H1 (cell line): ENCODE measurements at regions not wholly inside any gene's neighbourhood (a gene's known extent, or its start where the extent isn't known, plus 50 kb on each side); places are given as distances from the start of the nearest gene placed in this dataset.

ENCODE experiments used
- CTCF ChIA-PET: fragments of 300-600 bp; sonication (Branson Sonifier 250); formaldehyde crosslinking; loops from one replicate; lab custom pipeline; 2021; ENCODE audit not compliant: partially characterized antibody; lab: Charles Lee
- POLR2A ChIA-PET: fragments of 300-600 bp; sonication (Branson Sonifier 250); formaldehyde crosslinking; loops from one replicate; lab custom pipeline; 2021; ENCODE audit warnings: inconsistent platforms; ENCODE audit not compliant: partially characterized antibody; lab: Charles Lee
- DNase-seq, 2 experiments: peaks; one replicate each; pipeline versions ENCODE4 v3.0.0 to v3.0.0-alpha.2; 2010 to 2022; ENCODE audit warnings: low spot score in 2 of 2, low read depth in 1 of 2, mixed read lengths in 1 of 2
- FAIRE-seq: peaks from 2 replicates; lab custom pipeline; 2011; peaks lifted over from hg19 to GRCh38; lab: Jason Lieb, UNC
- H2AFZ ChIP-seq: 2 replicates; pipeline ENCODE4 v1.8.1; 2012; ENCODE audit warnings: low read length, inconsistent platforms
- H2AK5ac ChIP-seq: 2 replicates; pipeline ENCODE4 v1.6.1; 2013; ENCODE audit warnings: low read depth, low read length
- H2BK120ac ChIP-seq: replicated peaks from 2 replicates; pipeline ENCODE3; 2013; ENCODE audit warnings: low read depth, low read length, inconsistent platforms
- H2BK12ac ChIP-seq: 2 replicates; pipeline ENCODE4 v1.6.1; 2013; ENCODE audit warnings: low read depth, low read length
- H2BK15ac ChIP-seq: 2 replicates; pipeline ENCODE4 v1.6.1; 2013; ENCODE audit warnings: low read length
- H2BK20ac ChIP-seq: 2 replicates; pipeline ENCODE4 v1.6.1; 2013; ENCODE audit warnings: low read length
- H2BK5ac ChIP-seq: 2 replicates; pipeline ENCODE4 v1.6.1; 2013; ENCODE audit warnings: low read depth, low read length
- H3K14ac ChIP-seq: 2 replicates; pipeline ENCODE4 v1.6.1; 2013; ENCODE audit warnings: inconsistent platforms; ENCODE audit not compliant: insufficient read length
- H3K18ac ChIP-seq: 2 replicates; pipeline ENCODE4 v1.6.1; 2013; ENCODE audit warnings: low read length; ENCODE audit errors: extremely low read depth
- H3K23ac ChIP-seq: 2 replicates; pipeline ENCODE4 v1.6.1; 2013; ENCODE audit warnings: inconsistent platforms; ENCODE audit not compliant: insufficient read length
- H3K23me2 ChIP-seq: 2 replicates; pipeline ENCODE4 v1.6.1; 2013; ENCODE audit warnings: low read depth, low read length
- H3K27ac ChIP-seq: 2 replicates; pipeline ENCODE4 v1.6.1; 2011; ENCODE audit warnings: low read depth, low read length, inconsistent platforms
- H3K27me3 ChIP-seq, 4 experiments: replicated peaks in 1 of 4; 1 replicate in 1 of 4; 2 replicates in 3 of 4; pipeline versions ENCODE4 v1.6.1 to v1.8.1; 2011 to 2013; ENCODE audit warnings: low read length in 3 of 4, mild to moderate bottlenecking in 3 of 4, inconsistent platforms in 2 of 4, mixed read lengths in 2 of 4, moderate library complexity in 1 of 4; ENCODE audit not compliant: control insufficient read depth in 3 of 4, insufficient read depth in 3 of 4; ENCODE audit errors: extremely low read depth in 1 of 4
- H3K36me3 ChIP-seq, 4 experiments: 2 replicates each; pipeline versions ENCODE4 v1.6.1 to v1.8.1; 2011 to 2013; ENCODE audit warnings: mild to moderate bottlenecking in 4 of 4, low read length in 3 of 4, moderate library complexity in 2 of 4, control low read depth in 1 of 4, inconsistent platforms in 1 of 4; ENCODE audit not compliant: insufficient read depth in 4 of 4, control insufficient read depth in 2 of 4
- H3K4ac ChIP-seq: replicated peaks from 2 replicates; pipeline ENCODE3; 2013; ENCODE audit warnings: low read length, low read depth, mixed read lengths, inconsistent platforms; ENCODE audit not compliant: insufficient read length
- H3K4me1 ChIP-seq, 4 experiments: replicated peaks in 1 of 4; 1 replicate in 1 of 4; 2 replicates in 3 of 4; pipeline versions ENCODE4 v1.6.1 to v1.8.1; 2011 to 2013; ENCODE audit warnings: low read length in 3 of 4, inconsistent platforms in 2 of 4, mixed read lengths in 1 of 4; ENCODE audit not compliant: insufficient read depth in 4 of 4, control insufficient read depth in 3 of 4
- H3K4me2 ChIP-seq, 2 experiments: 2 replicates each; pipeline versions ENCODE4 v1.6.1 to v1.8.1; 2011 to 2013; ENCODE audit warnings: low read depth in 2 of 2, low read length in 2 of 2, control low read depth in 1 of 2, inconsistent platforms in 1 of 2, mild to moderate bottlenecking in 1 of 2; ENCODE audit not compliant: insufficient read depth in 1 of 2
- H3K4me3 ChIP-seq, 4 experiments: fragments of 200-600, 300-600 bp in 1 of 4; sonication (generic), shearing (Covaris generic), sonication (Bioruptor Twin) in 1 of 4; 2 replicates each; pipeline versions ENCODE4 v1.5.1 to v1.8.1; 2011 to 2016; ENCODE audit warnings: low read length in 4 of 4, low read depth in 3 of 4, control low read depth in 2 of 4, inconsistent platforms in 2 of 4, mild to moderate bottlenecking in 2 of 4, mixed read lengths in 1 of 4, moderate library complexity in 1 of 4; ENCODE audit not compliant: insufficient read depth in 2 of 4; ENCODE audit errors: extremely low read depth in 1 of 4
- H3K56ac ChIP-seq: replicated peaks from 2 replicates; pipeline ENCODE3; 2013; ENCODE audit warnings: low read depth, mild to moderate bottlenecking, mixed read lengths, low read length, inconsistent platforms; ENCODE audit not compliant: insufficient read length
- H3K79me1 ChIP-seq: 2 replicates; pipeline ENCODE4 v1.6.1; 2013; ENCODE audit warnings: low read depth, low read length, control low read depth
- H3K79me2 ChIP-seq, 2 experiments: 2 replicates each; pipeline versions ENCODE4 v1.6.1 to v1.8.1; 2012 to 2013; ENCODE audit warnings: low read length in 2 of 2, mild to moderate bottlenecking in 2 of 2, inconsistent platforms in 1 of 2; ENCODE audit not compliant: insufficient read depth in 2 of 2, control insufficient read depth in 1 of 2
- H3K9ac ChIP-seq, 4 experiments: replicated peaks in 1 of 4; 1 replicate in 1 of 4; 2 replicates in 3 of 4; pipeline versions ENCODE4 v1.6.1 to v1.8.1; 2011 to 2013; ENCODE audit warnings: low read depth in 3 of 4, low read length in 3 of 4, control low read depth in 2 of 4, mild to moderate bottlenecking in 2 of 4, moderate library complexity in 2 of 4, inconsistent platforms in 1 of 4; ENCODE audit errors: extremely low read depth in 1 of 4
- H3K9me3 ChIP-seq, 2 experiments: 2 replicates each; pipeline versions ENCODE4 v1.6.1 to v1.8.1; 2012 to 2013; ENCODE audit warnings: mild to moderate bottlenecking in 2 of 2, moderate library complexity in 2 of 2, control low read depth in 1 of 2, inconsistent platforms in 1 of 2, low read depth in 1 of 2, low read length in 1 of 2, mixed read lengths in 1 of 2; ENCODE audit not compliant: insufficient read depth in 2 of 2
- H4K20me1 ChIP-seq, 2 experiments: replicated peaks in 1 of 2; 2 replicates each; pipeline versions ENCODE3 to v1.8.1; 2011 to 2013; ENCODE audit warnings: inconsistent platforms in 2 of 2, low read length in 2 of 2, mild to moderate bottlenecking in 1 of 2; ENCODE audit not compliant: insufficient read depth in 2 of 2, control insufficient read depth in 1 of 2
- H4K5ac ChIP-seq: 2 replicates; pipeline ENCODE4 v1.6.1; 2013; ENCODE audit warnings: low read length, low read depth, mixed read lengths, inconsistent platforms; ENCODE audit not compliant: insufficient read length
- H4K8ac ChIP-seq: 2 replicates; pipeline ENCODE4 v1.8.0; 2013; ENCODE audit warnings: mild to moderate bottlenecking, moderate library complexity, low read length, inconsistent platforms; ENCODE audit not compliant: insufficient read depth; ENCODE audit errors: extremely low read depth
- H4K91ac ChIP-seq: replicated peaks from 2 replicates; pipeline ENCODE3; 2013; ENCODE audit warnings: low read length, mixed read lengths, inconsistent platforms; ENCODE audit not compliant: insufficient read length
- ATF3 ChIP-seq: IDR thresholded peaks from 2 replicates; pipeline ENCODE4 v1.6.1; 2011; ENCODE audit warnings: low read depth, mild to moderate bottlenecking, low read length; ENCODE audit not compliant: insufficient read depth
- BCL11A ChIP-seq, 2 experiments: IDR thresholded peaks; one replicate each; pipeline ENCODE4 v1.6.1; 2011; ENCODE audit warnings: low read depth in 2 of 2, low read length in 2 of 2, mild to moderate bottlenecking in 2 of 2
- EGR1 ChIP-seq: IDR thresholded peaks from 2 replicates; pipeline ENCODE4 v1.6.1; 2011; ENCODE audit warnings: low read depth, low read length, borderline replicate concordance
- EP300 ChIP-seq, 2 experiments: IDR thresholded peaks; 1 replicate in 1 of 2; 2 replicates in 1 of 2; pipeline ENCODE4 v1.6.1; 2011 to 2012; ENCODE audit warnings: low read depth in 2 of 2, low read length in 2 of 2, mild to moderate bottlenecking in 2 of 2, borderline replicate concordance in 1 of 2, inconsistent platforms in 1 of 2, moderate library complexity in 1 of 2
- EZH2 ChIP-seq: fragments of 200-600 bp; sonication (generic); IDR thresholded peaks from 2 replicates; pipeline ENCODE4 v1.7.1; 2012; ENCODE audit warnings: low read depth, mild to moderate bottlenecking, moderate library complexity, low read length, inconsistent platforms; ENCODE audit not compliant: severe bottlenecking
- FOSL1 ChIP-seq: IDR thresholded peaks from 2 replicates; pipeline ENCODE4 v1.6.1; 2011; ENCODE audit warnings: mild to moderate bottlenecking, low read depth, low read length, moderate library complexity; ENCODE audit not compliant: insufficient read depth
- GTF2F1 ChIP-seq: IDR thresholded peaks from 2 replicates; pipeline ENCODE4 v1.6.1; 2012; ENCODE audit warnings: low read depth, low read length, improper control_type of control experiment, borderline replicate concordance
- KDM4A ChIP-seq: IDR thresholded peaks from one replicate; pipeline ENCODE4 v1.7.1; 2012; ENCODE audit warnings: low read depth, mild to moderate bottlenecking, moderate library complexity, low read length, inconsistent platforms; ENCODE audit not compliant: severe bottlenecking
- POU5F1 ChIP-seq: IDR thresholded peaks from 2 replicates; pipeline ENCODE4 v1.6.1; 2011; ENCODE audit warnings: low read depth, mild to moderate bottlenecking, low read length, moderate library complexity
- RAD21 ChIP-seq, 2 experiments: IDR thresholded peaks in 1 of 2; conservative IDR thresholded peaks in 1 of 2; 2 replicates each; pipeline ENCODE4 v1.6.1; 2011; ENCODE audit warnings: low read depth in 2 of 2, low read length in 2 of 2, improper control_type of control experiment in 1 of 2, inconsistent platforms in 1 of 2, mild to moderate bottlenecking in 1 of 2, moderate library complexity in 1 of 2
- RXRA ChIP-seq: IDR thresholded peaks from 2 replicates; pipeline ENCODE4 v1.6.1; 2011; ENCODE audit warnings: low read depth, mild to moderate bottlenecking, low read length, moderate library complexity; ENCODE audit not compliant: insufficient read depth
- SAP30 ChIP-seq: fragments of 300-600 bp; sonication (generic); IDR thresholded peaks from 2 replicates; pipeline ENCODE4 v1.7.1; 2012; ENCODE audit warnings: low read length, moderate library complexity, mild to moderate bottlenecking, inconsistent platforms; ENCODE audit not compliant: insufficient read depth, insufficient replicate concordance
- TAF1 ChIP-seq: IDR thresholded peaks from 2 replicates; pipeline ENCODE4 v1.6.1; 2011; ENCODE audit warnings: mild to moderate bottlenecking, low read depth, low read length
- TCF12 ChIP-seq: IDR thresholded peaks from 2 replicates; pipeline ENCODE4 v1.6.1; 2011; ENCODE audit warnings: low read depth, mild to moderate bottlenecking, low read length
- WGBS, 2 experiments: shearing (Covaris generic) in 1 of 2; methylation state at CpG; one replicate each; pipeline versions ENCODE4 v1.1.6 to v1.1.7; 2013 to 2015; ENCODE audit warnings: low lambda C conversion rate in 2 of 2, mixed read lengths in 2 of 2, inconsistent platforms in 1 of 2, low coverage in 1 of 2, missing lambda C conversion rate in 1 of 2; ENCODE audit not compliant: insufficient replicate concordance in 2 of 2, insufficient coverage in 1 of 2, insufficient read length in 1 of 2; ENCODE audit errors: extremely low coverage in 1 of 2, missing lambda C conversion rate in 1 of 2; 5-methylcytosine and 5-hydroxymethylcytosine counted together

GRCh38 chr16:46404028-46404427, 217.2 kb downstream of the SHCBP1 start:
- H3K56ac ChIP-seq = no peak overlapping the region
- no peak overlapping the region for H3K14ac ChIP-seq
- no peak overlapping the region for H4K5ac ChIP-seq
- CTCF ChIA-PET = no interaction called here
- no peak overlapping the region for H4K8ac ChIP-seq
- TF ChIP-seq RXRA = no peak
- TF ChIP-seq EP300 (IDR thresholded peaks at IDR 0.05; ENCODE audit: borderline replicate concordance in 1 of 2, low read depth in 2 of 2, low read length in 2 of 2) = no peak
- TF ChIP-seq KDM4A = no peak
- TF ChIP-seq POU5F1 = no peak
- TF ChIP-seq EGR1 = no peak
- no peak for TF ChIP-seq TAF1
- no peak for TF ChIP-seq EZH2
- TF ChIP-seq ATF3 = no peak
- no peak for TF ChIP-seq RAD21 (IDR thresholded peaks at IDR 0.05 in 1 of 2, conservative IDR thresholded peaks at IDR 0.05 in 1 of 2; ENCODE audit: low read depth in 2 of 2, low read length in 2 of 2)
- TF ChIP-seq FOSL1 = no peak
- no peak for TF ChIP-seq BCL11A (IDR thresholded peaks at IDR 0.05; ENCODE audit: low read depth in 2 of 2, low read length in 2 of 2)
- TF ChIP-seq GTF2F1 = no peak
- no peak for TF ChIP-seq TCF12
- no peak for TF ChIP-seq SAP30
- TF ChIP-seq, all 59 proteins: peak for 0
- Histone ChIP-seq H2BK15ac (no peak overlapping the region), H2BK12ac (no peak overlapping the region), H3K4me2 (no peak overlapping the region), H2BK120ac (no peak overlapping the region), H3K79me1 (no peaks in the 10 kb centered on the region), H2AK5ac (no peak overlapping the region), H3K27ac (no peak overlapping the region), H3K9ac (no peak overlapping the region), H3K9me3 (peaks cover 0 to 24% of the 10 kb centered on the region in 2 experiments; a peak in 3 of 4 replicates), H3K4me3 (no peak overlapping the region), H2BK20ac (no peak overlapping the region), H4K91ac (no peak overlapping the region), H3K4me1 (no peaks in the 10 kb centered on the region), H3K23ac (no peak overlapping the region), H4K20me1 (peaks cover 0 to 2% of the 10 kb centered on the region in 2 experiments), H3K27me3 (no peaks in the 10 kb centered on the region), H3K4ac (no peak overlapping the region), H3K18ac (no peak overlapping the region), H3K23me2 (no peaks in the 10 kb centered on the region), H3K79me2 (no peaks in the 10 kb centered on the region), H2AFZ (no peak overlapping the region), H3K36me3 (no peaks in the 10 kb centered on the region), H2BK5ac (no peak overlapping the region)
- DNase-seq (no peak), FAIRE-seq (no peak)
- POLR2A ChIA-PET = no interaction called here
- 87% methylated on average over 16 of the region's 16 CpGs; no CpG with 5 or more reads in 1 of the 2 experiments for WGBS, 2 experiments
